ENCODE measurements at regions not wholly inside any gene's neighbourhood (a gene's known extent, or its start where the extent isn't known, plus 50 kb on each side); places are given as distances from the start of the nearest gene placed in this dataset.

- Histone ChIP-seq H3K9ac (ENCODE audit: insufficient read depth in 1 of 2, low read depth in 2 of 2, low read length in 2 of 2) (no peak overlapping the region), H2AFZ (ENCODE audit: low read depth, low read length) (no peak overlapping the region), H3K27ac (ENCODE audit: extremely low read depth, low read depth, low read length) (no peak overlapping the region), H3K36me3 (ENCODE audit: control insufficient read depth, insufficient read depth, low read length) (no peaks in the 10 kb centered on the region), H3K4me3 (no peak overlapping the region), H3K27me3 (ENCODE audit: control insufficient read depth in 2 of 2, insufficient read depth in 2 of 2, low read length in 2 of 2) (no peaks in the 10 kb centered on the region), H3K9me1 (ENCODE audit: control insufficient read depth, insufficient read depth, low read length) (no peaks in the 10 kb centered on the region), H3K79me2 (ENCODE audit: control insufficient read depth, insufficient read depth, low read length) (no peaks in the 10 kb centered on the region), H3K4me1 (replicated peaks in 1 of 2; ENCODE audit: control insufficient read depth in 2 of 2, insufficient read depth in 2 of 2, low read length in 2 of 2) (no peaks in the 10 kb centered on the region), H3K9me3 (replicated peaks; ENCODE audit: control insufficient read depth, insufficient read depth, low read depth, low read length) (no peaks in the 10 kb centered on the region), H4K20me1 (replicated peaks; ENCODE audit: control insufficient read depth, insufficient read depth, low read length) (no peaks in the 10 kb centered on the region), H3K4me2 (ENCODE audit: insufficient read depth, low read length) (no peak overlapping the region)
- POLR2A ChIA-PET: no interaction called here
- no peak for ATAC-seq
- in situ Hi-C loops (cut with MboI): no loop called here
- DNase-seq (ENCODE audit: extremely low read depth in 1 of 4, low spot score in 3 of 4): no peak
- WGBS (ENCODE audit: insufficient coverage, low coverage, missing lambda C conversion rate): 0% methylated on average over 1 of the region's 1 CpG
- CTCF ChIA-PET (ENCODE audit: low intra/inter-chr PET ratio): no interaction called here
- intact Hi-C loops (cut with micrococcal nuclease): no loop called here
- no peak for FAIRE-seq
- BruUV-seq (replicated peaks): no TSS peak
- no peak for TF ChIP-seq ZNF165 (CRISPR knock-in tag; IDR thresholded peaks at IDR 0.05; ENCODE audit: borderline replicate concordance)
- no peak for TF ChIP-seq NUFIP1 (IDR thresholded peaks at IDR 0.05; ENCODE audit: partially characterized antibody)
- no peak for TF ChIP-seq ZNF507 (tag; conservative IDR thresholded peaks at IDR 0.05)
- TF ChIP-seq MCM3 (IDR thresholded peaks at IDR 0.05): no peak
- TF ChIP-seq KLF10 (CRISPR knock-in tag; IDR thresholded peaks at IDR 0.05): no peak
- TF ChIP-seq ZNF57 (CRISPR knock-in tag; IDR thresholded peaks at IDR 0.05): no peak
- no peak for TF ChIP-seq STAT5A (IDR thresholded peaks at IDR 0.05; ENCODE audit: borderline replicate concordance, low read length)
- TF ChIP-seq ZNF124 (CRISPR knock-in tag; IDR thresholded peaks at IDR 0.05): no peak
- no peak for TF ChIP-seq SMC3 (conservative IDR thresholded peaks at IDR 0.05; ENCODE audit: insufficient read depth, low read depth, low read length)
- no peak for TF ChIP-seq SMAD2 (IDR thresholded peaks at IDR 0.05; ENCODE audit: low read depth, low read length)
- TF ChIP-seq HMG20B (CRISPR knock-in tag; IDR thresholded peaks at IDR 0.05): no peak
- no peak for TF ChIP-seq DIDO1 (tag; IDR thresholded peaks at IDR 0.05; ENCODE audit: low read depth)
- TF ChIP-seq FOXJ2 (tag; IDR thresholded peaks at IDR 0.05): no peak
- no peak for TF ChIP-seq PCBP1 (IDR thresholded peaks at IDR 0.05; ENCODE audit: low read depth, low read length, poor library complexity, severe bottlenecking)
- TF ChIP-seq HDAC2 (IDR thresholded peaks at IDR 0.05): no peak
- no peak for TF ChIP-seq CAMTA2 (CRISPR knock-in tag; conservative IDR thresholded peaks at IDR 0.05)
- no peak for TF ChIP-seq TFAP4 (CRISPR knock-in tag; IDR thresholded peaks at IDR 0.05; ENCODE audit: borderline replicate concordance)
- no peak for TF ChIP-seq RBM25 (IDR thresholded peaks at IDR 0.05; ENCODE audit: low read depth, low read length, severe bottlenecking)
- no peak for TF ChIP-seq NFIC (IDR thresholded peaks at IDR 0.05)
These were observed 1657.7 kb downstream of the KCNT2 start for GRCh38 chr1:194950584-194950983.

All from K562 (cell line).